ENCODE measurements at regions not wholly inside any gene's neighbourhood (a gene's known extent, or its start where the extent isn't known, plus 50 kb on each side); places are given as distances from the start of the nearest gene placed in this dataset.

DNA sequence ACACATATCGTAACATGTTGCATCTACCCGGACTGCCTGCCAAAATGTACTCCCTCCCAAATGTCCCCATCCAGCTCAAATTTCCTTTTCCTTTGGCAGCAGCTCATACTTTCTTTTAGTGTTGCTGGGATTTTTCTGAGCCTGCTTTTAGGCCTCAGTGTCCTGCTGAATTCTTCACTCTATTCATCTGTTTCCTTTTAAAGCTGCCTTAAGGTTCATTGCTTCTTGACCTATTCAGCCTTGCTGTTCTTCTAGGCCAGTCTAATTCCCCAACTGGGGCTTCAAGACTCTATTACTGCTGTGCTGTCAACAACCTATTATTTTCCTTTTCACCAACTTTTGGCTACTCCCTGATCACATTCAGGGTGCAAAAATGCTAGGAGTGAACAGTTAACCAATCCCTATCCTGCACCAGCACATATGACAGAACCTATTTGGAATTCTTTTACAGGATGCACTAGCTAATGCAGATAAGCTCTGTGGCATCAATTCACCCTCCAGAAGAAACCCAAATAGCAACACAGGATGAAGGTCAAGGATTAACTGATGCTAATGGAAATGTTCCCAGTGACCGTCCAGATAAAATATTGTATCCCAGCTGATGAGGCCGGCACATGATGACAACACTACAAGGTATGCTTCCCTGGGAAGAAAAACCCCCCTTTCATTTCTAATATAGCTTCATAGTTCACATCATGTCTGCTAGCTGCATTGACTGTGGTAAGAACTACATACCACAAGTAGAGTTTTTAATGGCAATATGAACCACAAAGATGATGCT is 114.7 kb upstream of the TTC29 start:
- TF ChIP-seq POLR2A (IDR thresholded peaks at IDR 0.05; ENCODE audit: low read length) (no peak), GATA1 (IDR thresholded peaks at IDR 0.05; ENCODE audit: low read depth, low read length) (no peak)

Measured in erythroblast (primary cell).